GM19240 (cell line): ENCODE measurements at regions not wholly inside any gene's neighbourhood (a gene's known extent, or its start where the extent isn't known, plus 50 kb on each side); places are given as distances from the start of the nearest gene placed in this dataset.

Experiments used
- DNase-seq: peaks from one replicate; pipeline ENCODE4 v3.0.0; 2011; ENCODE audit warnings: low spot score; ENCODE audit not compliant: insufficient read length

- DNase-seq = no peak
Measured at GRCh38 chr2:164102366-164102765, 366.6 kb upstream of the FIGN start.

- no peak for DNase-seq
Measured at GRCh38 chr2:164091673-164092072, 355.9 kb upstream of the FIGN start.

- no peak for DNase-seq
Measured at GRCh38 chr2:164090533-164090932, 354.7 kb upstream of the FIGN start.

- DNase-seq = no peak
Measured at GRCh38 chr2:164084066-164084465, 348.3 kb upstream of the FIGN start.

- DNase-seq = no peak
Measured at GRCh38 chr2:164080486-164080885, 344.7 kb upstream of the FIGN start.

GRCh38 chr2:164079258-164079657 lies 343.4 kb upstream of the FIGN start:
- DNase-seq = no peak

- DNase-seq = no peak
Measured at GRCh38 chr2:164078421-164078820, 342.6 kb upstream of the FIGN start.

GRCh38 chr2:164073101-164074074 lies 337.6 kb upstream of the FIGN start:
- no peak for DNase-seq

- no peak for DNase-seq
Measured at GRCh38 chr2:164069540-164069939, 333.7 kb upstream of the FIGN start.

- no peak for DNase-seq
Measured at GRCh38 chr2:164068063-164068462, 332.3 kb upstream of the FIGN start.

GRCh38 chr2:164066095-164066494 lies 330.3 kb upstream of the FIGN start:
- no peak for DNase-seq

- DNase-seq = no peak
Measured at GRCh38 chr2:164065038-164065437, 329.2 kb upstream of the FIGN start.

GRCh38 chr2:164061129-164061746 lies 325.4 kb upstream of the FIGN start:
- DNase-seq = no peak

GRCh38 chr2:164060031-164060430 lies 324.2 kb upstream of the FIGN start:
- no peak for DNase-seq

- DNase-seq = no peak
Measured at GRCh38 chr2:164055623-164056022, 319.8 kb upstream of the FIGN start.

- no peak for DNase-seq
Measured at GRCh38 chr2:164054651-164055050, 318.8 kb upstream of the FIGN start.

- no peak for DNase-seq
Measured at GRCh38 chr2:164053021-164053420, 317.2 kb upstream of the FIGN start.

GRCh38 chr2:164052006-164052405 lies 316.2 kb upstream of the FIGN start:
- no peak for DNase-seq

- DNase-seq = no peak
Measured at GRCh38 chr2:164048729-164049128, 312.9 kb upstream of the FIGN start.

GRCh38 chr2:164046040-164046439 lies 310.2 kb upstream of the FIGN start:
- DNase-seq = no peak

GRCh38 chr2:164044622-164045021 lies 308.8 kb upstream of the FIGN start:
- no peak for DNase-seq

GRCh38 chr2:164039270-164039669 lies 303.5 kb upstream of the FIGN start:
- DNase-seq = no peak

GRCh38 chr2:164032995-164033394 lies 297.2 kb upstream of the FIGN start:
- DNase-seq = no peak
